DOHH2 (cell line): ENCODE measurements at regions not wholly inside any gene's neighbourhood (a gene's known extent, or its start where the extent isn't known, plus 50 kb on each side); places are given as distances from the start of the nearest gene placed in this dataset.

Experiments used
- CTCF ChIP-seq: fragments of 200-600 bp; sonication (generic); IDR thresholded peaks from one replicate; pipeline ENCODE4 v1.5.1; 2014; ENCODE audit warnings: antibody characterized with exemption, mild to moderate bottlenecking, low read depth, low read length; ENCODE audit not compliant: poor library complexity, severe bottlenecking
- EZH2phosphoT487 ChIP-seq: fragments of 200-600 bp; sonication (generic); IDR thresholded peaks from 2 replicates; pipeline ENCODE4 v1.6.1; 2017; ENCODE audit warnings: borderline replicate concordance, mild to moderate bottlenecking, antibody characterized with exemption, low read length, moderate library complexity, mixed read lengths

- no peak for TF ChIP-seq CTCF
- no peak for TF ChIP-seq EZH2phosphoT487
Measured at GRCh38 chrX:22527302-22527701, 254.6 kb downstream of the CBLL2 start.
